LoVo (cell line): ENCODE measurements at regions not wholly inside any gene's neighbourhood (a gene's known extent, or its start where the extent isn't known, plus 50 kb on each side); places are given as distances from the start of the nearest gene placed in this dataset.
"Not testable (repeated sequence)": the region's sequence is repeated elsewhere in the genome, so short reads cannot be mapped to it uniquely, and the experiment has no call there.

Experiments used
- DNase-seq: peaks from one replicate; pipeline ENCODE4 v3.0.0-alpha.2; 2016; ENCODE audit warnings: low spot score

DNA sequence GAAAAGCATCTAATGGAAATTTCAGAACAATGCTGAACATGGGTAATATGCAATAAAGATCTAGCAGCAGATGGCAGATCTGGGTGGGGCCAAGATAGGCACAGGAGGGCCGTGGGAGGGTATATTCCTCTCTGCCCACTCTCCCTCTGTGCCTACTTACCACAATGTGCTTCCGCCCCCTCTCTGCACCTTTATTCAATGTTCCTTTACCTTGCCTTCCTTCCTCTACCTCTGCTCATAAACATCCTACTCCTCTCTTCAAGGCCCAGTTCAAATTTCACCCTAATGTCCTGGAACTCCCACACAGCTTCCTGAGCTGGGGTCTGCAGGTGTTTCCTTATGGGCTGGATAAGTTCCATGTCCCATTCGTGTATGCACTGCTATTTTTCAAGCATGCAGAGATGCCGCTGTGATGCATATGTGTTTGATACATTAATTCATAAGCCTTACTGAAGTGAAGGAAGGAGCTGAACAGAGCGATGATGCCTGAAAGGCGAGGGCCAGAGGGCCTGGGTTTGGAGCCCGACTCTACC lies 65.6 kb upstream of the EDEM3 start:
- no peak for DNase-seq

- no peak for DNase-seq
These were observed 64.0 kb upstream of the EDEM3 start for GRCh38 chr1:184818646-184819045.

DNA sequence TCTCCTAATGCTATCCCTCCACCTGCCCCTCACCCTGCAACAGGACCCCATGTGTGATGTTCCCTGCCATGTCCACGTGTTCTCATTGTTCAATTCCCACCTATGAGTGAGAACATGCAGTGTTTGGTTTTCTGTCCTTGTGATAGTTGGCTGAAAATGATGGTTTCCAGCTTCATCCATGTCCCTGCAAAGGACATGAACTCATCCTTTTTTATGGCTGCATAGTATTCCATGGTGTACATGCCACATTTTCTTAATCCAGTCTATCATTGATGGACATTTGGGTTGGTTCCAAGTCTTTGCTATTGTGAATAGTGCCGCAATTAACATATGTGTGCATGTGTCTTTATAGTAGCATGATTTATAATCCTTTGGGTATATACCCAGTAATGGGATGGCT lies 62.3 kb upstream of the EDEM3 start:
- not testable (repeated sequence) for DNase-seq

DNA sequence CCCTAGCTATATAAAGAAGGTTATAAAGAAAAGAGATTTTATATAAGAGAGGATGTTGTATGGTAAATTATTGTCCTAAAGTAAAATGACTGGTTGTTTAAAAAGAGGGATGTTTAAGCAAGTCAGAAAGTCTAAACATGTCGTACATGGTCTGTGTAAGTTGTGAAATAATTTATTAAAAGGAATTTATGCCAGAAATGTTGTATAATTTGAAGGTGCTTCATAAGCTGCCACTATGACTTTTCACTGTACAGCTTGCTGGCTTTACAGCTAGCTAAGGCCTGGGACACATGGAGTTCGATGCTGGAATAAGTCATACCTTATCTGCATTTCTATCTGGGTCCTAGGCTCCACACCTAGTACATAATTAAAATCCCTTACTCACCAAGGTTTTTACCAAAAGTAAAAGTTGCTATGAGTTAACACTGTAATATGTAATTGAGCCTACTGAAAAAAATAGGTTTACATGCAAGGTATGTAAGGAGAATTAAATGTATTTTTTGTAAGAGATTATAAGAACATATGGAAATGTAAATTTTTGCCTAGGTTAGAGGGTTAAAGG lies 59.0 kb upstream of the EDEM3 start:
- no peak for DNase-seq

DNA sequence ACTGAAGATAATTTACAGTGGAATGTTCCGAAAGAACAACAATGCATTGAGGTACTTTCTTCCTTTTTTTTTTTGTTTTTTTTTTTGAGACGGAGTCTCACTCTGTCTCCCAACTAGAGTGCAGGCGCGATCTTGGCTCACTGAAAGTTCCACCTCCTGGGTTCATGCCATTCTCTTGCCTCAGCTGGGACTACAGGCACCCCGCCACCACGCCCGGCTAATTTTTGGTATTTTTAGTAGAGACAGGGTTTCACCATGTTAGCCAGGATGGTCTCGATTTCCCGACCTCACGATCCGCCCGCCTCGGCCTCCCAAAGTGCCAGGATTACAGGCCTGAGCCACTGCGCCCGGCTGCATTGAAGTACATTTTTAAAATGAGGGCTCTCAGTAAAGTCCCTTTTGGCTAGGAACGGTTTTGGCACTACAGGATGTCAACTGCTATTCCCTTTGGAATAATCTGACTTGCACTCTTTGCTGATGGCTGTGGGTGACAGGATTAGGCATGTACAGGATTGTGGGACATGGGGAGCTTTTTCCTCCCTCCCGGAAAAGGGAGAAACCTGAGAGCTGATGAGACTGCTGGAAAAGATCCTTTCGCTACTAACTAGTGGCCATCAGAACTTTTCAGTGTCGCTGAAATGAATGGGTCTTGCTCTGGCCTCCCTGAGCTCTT lies 56.9 kb upstream of the EDEM3 start:
- DNase-seq: no peak

DNA sequence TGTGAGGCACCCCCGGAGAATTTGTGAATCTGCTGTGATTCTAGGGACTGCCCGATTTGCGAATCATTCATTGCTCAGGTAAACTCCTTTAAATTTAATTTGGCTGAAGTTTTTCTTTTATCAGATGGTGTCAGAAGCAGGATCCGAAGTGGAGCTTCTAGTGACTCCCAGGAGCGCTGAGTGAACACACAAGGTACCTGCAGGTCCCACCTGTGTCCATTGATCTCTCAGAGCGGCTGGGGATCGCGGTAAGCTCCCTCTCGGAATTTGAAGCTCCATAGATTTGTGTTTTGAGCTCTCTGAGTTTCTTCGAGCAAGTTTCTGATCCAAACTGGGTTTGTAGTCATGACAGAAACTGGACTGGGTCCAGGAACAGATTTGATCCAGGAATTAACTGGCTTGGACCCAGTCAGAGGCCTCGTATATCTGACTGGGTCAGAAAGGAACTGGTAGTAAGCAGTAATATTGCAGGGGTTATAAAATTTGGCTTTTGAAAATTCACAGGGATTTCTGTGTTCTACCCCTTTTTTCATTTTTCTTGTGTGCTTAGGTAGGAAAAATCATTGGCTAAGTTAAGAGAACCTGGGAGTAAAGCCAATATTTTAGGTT lies 56.2 kb upstream of the EDEM3 start:
- no peak for DNase-seq

DNA sequence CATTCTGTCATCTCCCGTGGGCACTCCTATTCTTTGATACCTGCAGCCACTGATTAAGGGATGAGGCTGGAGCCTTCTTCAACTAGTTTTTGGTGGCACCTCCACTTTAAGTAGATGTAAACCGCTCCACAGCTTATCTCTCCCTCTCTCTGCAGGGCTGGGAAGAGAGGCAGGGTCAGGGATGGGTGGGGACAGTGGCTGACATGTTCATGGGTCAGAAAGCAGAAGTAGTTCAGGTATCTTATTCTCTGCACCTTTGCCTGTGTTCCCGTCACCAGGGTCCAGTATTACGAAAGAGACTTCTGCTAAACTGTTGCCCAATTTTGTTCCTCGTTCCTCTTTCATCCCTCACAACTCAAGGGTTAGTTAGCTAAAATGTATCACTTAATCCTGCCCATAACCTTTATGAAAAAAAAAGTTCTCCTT lies 51.7 kb upstream of the EDEM3 start:
- no peak for DNase-seq

- peak; percentile 76 for DNase-seq
These were observed 51.1 kb upstream of the EDEM3 start for GRCh38 chr1:184805667-184806295.
